T-helper 2 cell treated with Interferon-gamma antibody and Interleukin-4, amounts not matched to agents 5 μg/mL and 100 μg/mL, for 36 hours (primary cell): ENCODE measurements at regions not wholly inside any gene's neighbourhood (a gene's known extent, or its start where the extent isn't known, plus 50 kb on each side); places are given as distances from the start of the nearest gene placed in this dataset.

Source experiments
- DNase-seq: peaks from one replicate; pipeline ENCODE4 v3.0.0; 2021; ENCODE audit warnings: low spot score
- H3K27ac Mint-ChIP-seq: one replicate; pipeline ENCODE4 v1.8.0; 2021; ENCODE audit warnings: mild to moderate bottlenecking, mixed read lengths
- H3K27me3 Mint-ChIP-seq: one replicate; pipeline ENCODE4 v1.8.0; 2021; ENCODE audit warnings: low read depth, mixed read lengths
- H3K36me3 Mint-ChIP-seq: one replicate; pipeline ENCODE4 v1.8.0; 2021; ENCODE audit warnings: low read depth, mixed read lengths
- H3K4me1 Mint-ChIP-seq: one replicate; pipeline ENCODE4 v1.8.0; 2021; ENCODE audit warnings: low read depth, mixed read lengths
- H3K4me3 Mint-ChIP-seq: one replicate; pipeline ENCODE4 v1.8.0; 2022; ENCODE audit warnings: mild to moderate bottlenecking, moderate library complexity, mixed read lengths
- H3K9me3 Mint-ChIP-seq: one replicate; pipeline ENCODE4 v1.8.0; 2021; ENCODE audit warnings: mixed read lengths

DNA sequence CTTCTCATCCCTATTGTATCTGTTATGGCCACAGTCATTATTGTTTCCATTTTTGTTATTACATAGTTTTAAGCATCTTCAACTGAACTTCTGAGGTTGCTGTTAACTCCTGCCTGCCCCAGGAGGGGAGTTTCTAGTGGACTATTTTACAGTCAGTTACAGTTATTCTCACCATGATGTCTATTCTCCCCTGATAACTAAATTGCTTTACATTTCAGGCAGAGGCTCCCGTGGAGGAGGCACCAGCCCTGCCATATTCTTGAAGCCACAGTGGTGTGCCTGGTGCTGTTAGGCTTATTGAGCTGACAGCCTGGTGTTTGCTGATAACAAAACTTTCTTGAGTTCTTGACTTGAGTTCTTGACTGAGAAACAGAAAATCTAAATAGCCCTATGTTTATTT lies 256.4 kb downstream of the TFCP2L1 start:
- no peaks in the 10 kb centered on the region for H3K36me3 Mint-ChIP-seq
- H3K4me1 Mint-ChIP-seq, result no peaks in the 10 kb centered on the region
- peaks cover 4% of the 10 kb centered on the region for H3K27me3 Mint-ChIP-seq
- no peak overlapping the region for H3K27ac Mint-ChIP-seq
- DNase-seq, result no peak
- no peaks in the 10 kb centered on the region for H3K9me3 Mint-ChIP-seq
- no peak overlapping the region for H3K4me3 Mint-ChIP-seq

DNA sequence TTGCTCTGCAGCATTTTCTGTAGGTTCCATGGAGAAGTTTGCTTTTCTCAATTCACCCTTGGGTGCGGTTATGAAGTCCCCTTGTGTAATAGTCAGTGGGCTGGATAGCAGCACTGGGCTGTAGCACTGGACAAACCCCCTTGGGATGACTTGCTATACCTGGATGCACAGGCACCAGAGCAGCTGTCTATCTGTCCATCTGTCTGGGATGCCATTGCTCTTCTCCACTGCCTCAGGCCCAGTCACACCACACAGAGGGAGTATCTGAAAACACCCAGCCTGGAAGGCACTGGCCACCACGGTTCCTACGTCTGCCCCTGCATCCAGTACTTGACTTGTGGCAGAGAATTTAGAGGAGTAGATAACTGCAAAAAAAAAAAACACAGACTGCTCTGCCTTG lies 254.5 kb downstream of the TFCP2L1 start:
- Mint-ChIP-seq H3K27ac (no peak overlapping the region), H3K9me3 (no peaks in the 10 kb centered on the region), H3K4me3 (no peak overlapping the region), H3K27me3 (peaks cover 4% of the 10 kb centered on the region), H3K4me1 (no peaks in the 10 kb centered on the region), H3K36me3 (no peaks in the 10 kb centered on the region)
- DNase-seq, result no peak

DNA sequence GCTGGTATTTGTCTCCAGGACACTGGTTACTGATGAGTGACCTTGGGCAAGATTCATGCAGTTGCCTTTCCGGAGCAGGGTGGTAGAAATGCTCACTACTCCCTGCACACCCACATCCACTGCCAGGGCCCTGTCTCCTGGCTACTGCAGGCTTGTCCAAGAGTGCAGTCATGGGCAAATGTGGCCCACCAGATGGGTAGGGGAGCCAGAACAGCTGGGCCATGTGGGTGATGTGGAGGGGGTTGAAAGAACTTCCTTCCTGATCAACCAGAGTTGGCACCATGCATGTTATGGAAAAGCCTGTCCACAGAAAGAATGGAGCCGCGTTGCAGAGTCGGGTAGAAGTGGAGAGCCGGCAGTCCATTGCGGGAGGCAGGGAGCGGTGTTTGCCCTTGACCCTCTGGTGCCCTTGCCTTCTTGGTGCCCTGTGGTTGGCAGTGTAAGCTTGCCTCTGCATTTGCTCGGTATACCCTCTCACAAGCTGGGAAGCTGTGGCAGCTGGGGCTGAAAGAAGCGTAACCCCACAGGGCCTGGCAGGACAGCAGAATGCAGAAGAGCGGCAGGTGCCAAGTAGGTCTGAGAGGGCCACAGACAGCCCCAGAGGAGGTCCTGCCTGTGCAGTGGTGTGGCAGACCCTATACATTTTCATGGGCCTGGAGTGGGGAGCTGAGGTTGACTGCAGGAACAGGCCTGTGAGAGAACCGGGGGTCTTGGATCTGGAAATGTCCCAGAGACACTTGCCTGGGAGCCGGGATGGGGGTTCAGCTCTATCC lies 253.2 kb downstream of the TFCP2L1 start:
- peaks cover 7% of the 10 kb centered on the region for H3K27me3 Mint-ChIP-seq
- no peak overlapping the region for H3K4me3 Mint-ChIP-seq
- no peak for DNase-seq
- H3K36me3 Mint-ChIP-seq, result no peaks in the 10 kb centered on the region
- H3K4me1 Mint-ChIP-seq, result no peaks in the 10 kb centered on the region
- H3K9me3 Mint-ChIP-seq, result no peaks in the 10 kb centered on the region
- H3K27ac Mint-ChIP-seq, result no peak overlapping the region

DNA sequence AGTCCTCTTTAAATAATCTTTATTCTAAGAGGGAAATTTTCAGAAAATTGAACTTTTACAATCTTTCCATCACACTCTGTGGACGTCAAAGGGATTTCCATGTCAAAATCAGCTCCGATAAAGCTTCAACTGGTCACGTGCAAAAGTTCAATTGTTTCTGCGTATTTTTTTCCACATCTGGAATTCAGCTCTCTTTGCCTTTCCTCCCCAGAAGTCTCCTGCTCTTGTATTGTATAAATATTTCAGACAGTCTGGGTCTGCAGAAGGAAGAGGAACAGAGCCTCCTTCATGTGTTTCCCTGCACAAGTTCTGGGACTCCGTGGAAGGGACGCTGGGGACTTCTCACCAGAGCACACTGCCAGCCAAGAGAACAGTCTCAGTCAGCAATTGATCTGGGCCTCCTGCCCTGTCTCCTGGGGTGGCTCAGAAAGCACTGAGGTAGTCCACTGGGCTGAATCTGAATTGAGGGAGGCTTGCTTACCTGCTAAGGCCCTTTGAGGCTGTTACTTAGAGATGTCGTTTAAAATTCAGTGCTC lies 251.5 kb downstream of the TFCP2L1 start:
- H3K27me3 Mint-ChIP-seq, result peaks cover 7% of the 10 kb centered on the region
- H3K9me3 Mint-ChIP-seq, result no peaks in the 10 kb centered on the region
- H3K27ac Mint-ChIP-seq, result no peak overlapping the region
- H3K4me3 Mint-ChIP-seq, result no peak overlapping the region
- no peaks in the 10 kb centered on the region for H3K36me3 Mint-ChIP-seq
- no peak for DNase-seq
- no peaks in the 10 kb centered on the region for H3K4me1 Mint-ChIP-seq

DNA sequence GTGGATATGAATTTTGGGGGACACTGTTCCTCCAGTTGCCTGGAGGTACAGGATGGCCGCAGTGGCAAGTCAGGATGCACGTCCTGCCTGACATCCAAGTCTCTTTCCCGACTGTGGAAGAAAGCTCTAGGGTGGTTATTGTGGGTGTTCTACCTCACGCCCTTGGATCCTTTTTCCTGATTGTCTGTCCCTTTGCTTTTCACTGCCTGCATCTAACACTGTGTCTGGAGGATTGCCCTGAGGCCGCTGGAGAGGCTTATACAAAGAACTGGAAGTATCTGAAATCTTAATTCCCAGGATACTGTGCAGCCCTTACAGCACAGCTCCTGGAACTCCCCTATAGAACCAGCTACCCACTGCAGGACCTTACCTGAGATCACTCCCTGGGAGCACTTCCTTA lies 250.5 kb downstream of the TFCP2L1 start:
- H3K4me1 Mint-ChIP-seq, result no peaks in the 10 kb centered on the region
- H3K27ac Mint-ChIP-seq, result no peak overlapping the region
- H3K36me3 Mint-ChIP-seq, result no peaks in the 10 kb centered on the region
- DNase-seq, result no peak
- H3K4me3 Mint-ChIP-seq, result no peak overlapping the region
- H3K27me3 Mint-ChIP-seq, result peaks cover 7% of the 10 kb centered on the region
- no peaks in the 10 kb centered on the region for H3K9me3 Mint-ChIP-seq

DNA sequence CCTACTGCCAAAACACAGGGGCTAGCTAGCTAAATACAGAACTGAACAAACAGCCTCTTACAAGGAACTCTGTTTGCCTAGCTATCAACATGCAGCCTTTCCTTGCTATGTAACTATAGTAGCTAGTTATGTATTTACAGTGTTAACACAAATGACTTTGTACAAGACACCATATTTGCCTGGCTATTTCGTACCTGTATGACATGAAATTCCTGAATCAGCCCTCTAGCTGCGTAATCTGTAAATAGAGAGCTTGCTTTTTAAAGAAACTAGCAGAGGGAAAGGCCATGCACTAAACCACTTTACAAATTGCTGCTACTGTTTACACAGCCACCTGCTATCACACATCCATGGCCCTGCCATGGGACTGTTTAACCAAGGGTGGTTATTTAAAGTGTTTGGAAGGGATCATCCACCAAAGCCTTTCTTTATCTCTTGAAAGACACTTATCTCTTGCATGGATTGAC lies 248.7 kb downstream of the TFCP2L1 start:
- no peaks in the 10 kb centered on the region for H3K9me3 Mint-ChIP-seq
- H3K4me3 Mint-ChIP-seq, result no peak overlapping the region
- H3K27ac Mint-ChIP-seq, result no peak overlapping the region
- peaks cover 3% of the 10 kb centered on the region for H3K27me3 Mint-ChIP-seq
- no peak for DNase-seq
- H3K4me1 Mint-ChIP-seq, result no peaks in the 10 kb centered on the region
- H3K36me3 Mint-ChIP-seq, result no peaks in the 10 kb centered on the region

DNA sequence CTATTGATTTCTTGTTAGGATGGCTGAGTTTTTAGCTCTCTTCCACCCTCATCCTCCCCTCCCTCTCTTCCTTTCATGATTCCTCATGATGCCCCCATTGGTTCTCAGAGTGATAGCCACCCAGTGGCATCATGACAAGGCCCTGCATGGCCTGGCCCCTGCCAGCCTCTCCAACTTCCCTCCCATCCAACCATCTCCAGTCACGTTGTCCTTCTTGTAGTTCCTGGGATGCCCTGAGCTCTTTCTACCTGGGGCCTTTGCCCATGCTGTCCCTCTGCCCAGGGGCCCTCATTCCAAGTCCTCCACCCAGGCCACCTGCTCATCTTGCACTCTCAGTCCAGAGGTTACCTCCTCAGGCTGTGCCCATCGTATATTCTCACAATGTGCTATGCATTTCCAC lies 247.5 kb downstream of the TFCP2L1 start:
- H3K4me1 Mint-ChIP-seq, result no peaks in the 10 kb centered on the region
- H3K27ac Mint-ChIP-seq, result no peak overlapping the region
- no peaks in the 10 kb centered on the region for H3K9me3 Mint-ChIP-seq
- H3K36me3 Mint-ChIP-seq, result no peaks in the 10 kb centered on the region
- H3K27me3 Mint-ChIP-seq, result peaks cover 3% of the 10 kb centered on the region
- no peak for DNase-seq
- H3K4me3 Mint-ChIP-seq, result no peak overlapping the region

DNA sequence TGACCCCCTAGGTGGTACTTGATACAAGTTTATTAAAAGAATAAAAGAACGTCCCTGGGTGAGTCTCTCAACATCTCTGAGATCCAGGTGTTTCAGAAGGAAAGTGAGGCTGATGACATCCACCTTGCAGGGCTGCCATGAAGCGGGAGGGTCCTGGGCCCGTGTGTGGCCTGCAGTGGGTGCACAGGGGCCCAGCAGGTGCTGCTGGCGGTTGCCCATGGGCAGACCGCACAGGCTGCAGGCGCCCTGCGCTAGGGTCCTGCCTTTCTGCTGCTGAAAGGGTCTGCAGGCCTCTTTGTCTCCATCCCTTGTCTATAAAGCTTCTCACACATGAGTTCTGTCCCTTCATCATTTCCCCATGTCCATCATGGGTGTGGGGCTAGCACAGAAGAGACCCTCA lies 247.0 kb downstream of the TFCP2L1 start:
- Mint-ChIP-seq H3K36me3 (no peaks in the 10 kb centered on the region), H3K9me3 (no peaks in the 10 kb centered on the region), H3K27ac (no peak overlapping the region), H3K4me1 (no peaks in the 10 kb centered on the region), H3K27me3 (peaks cover 3% of the 10 kb centered on the region), H3K4me3 (no peak overlapping the region)
- no peak for DNase-seq

DNA sequence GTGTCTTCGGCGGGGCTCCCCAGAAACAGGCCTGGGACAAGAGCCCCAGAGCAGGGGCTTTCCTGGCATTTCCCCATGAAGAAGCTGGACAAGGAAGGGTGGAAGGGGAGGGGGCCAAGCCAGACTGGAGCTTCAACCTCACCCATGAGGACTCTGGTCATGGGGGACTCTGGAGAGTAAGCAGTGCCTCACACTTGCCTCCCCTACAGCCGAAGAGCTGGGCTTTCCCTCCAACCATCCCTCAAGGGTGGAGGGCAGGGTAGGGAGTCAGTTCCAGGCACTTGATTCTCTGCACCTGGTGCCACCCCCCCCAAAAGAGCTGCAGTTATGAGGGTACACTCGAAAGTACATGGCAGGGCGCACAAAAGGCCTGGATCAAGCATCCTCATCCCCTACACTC lies 246.6 kb downstream of the TFCP2L1 start:
- no peaks in the 10 kb centered on the region for H3K36me3 Mint-ChIP-seq
- H3K9me3 Mint-ChIP-seq, result no peaks in the 10 kb centered on the region
- H3K4me3 Mint-ChIP-seq, result no peak overlapping the region
- H3K4me1 Mint-ChIP-seq, result no peaks in the 10 kb centered on the region
- DNase-seq, result no peak
- H3K27me3 Mint-ChIP-seq, result peaks cover 3% of the 10 kb centered on the region
- H3K27ac Mint-ChIP-seq, result no peak overlapping the region

DNA sequence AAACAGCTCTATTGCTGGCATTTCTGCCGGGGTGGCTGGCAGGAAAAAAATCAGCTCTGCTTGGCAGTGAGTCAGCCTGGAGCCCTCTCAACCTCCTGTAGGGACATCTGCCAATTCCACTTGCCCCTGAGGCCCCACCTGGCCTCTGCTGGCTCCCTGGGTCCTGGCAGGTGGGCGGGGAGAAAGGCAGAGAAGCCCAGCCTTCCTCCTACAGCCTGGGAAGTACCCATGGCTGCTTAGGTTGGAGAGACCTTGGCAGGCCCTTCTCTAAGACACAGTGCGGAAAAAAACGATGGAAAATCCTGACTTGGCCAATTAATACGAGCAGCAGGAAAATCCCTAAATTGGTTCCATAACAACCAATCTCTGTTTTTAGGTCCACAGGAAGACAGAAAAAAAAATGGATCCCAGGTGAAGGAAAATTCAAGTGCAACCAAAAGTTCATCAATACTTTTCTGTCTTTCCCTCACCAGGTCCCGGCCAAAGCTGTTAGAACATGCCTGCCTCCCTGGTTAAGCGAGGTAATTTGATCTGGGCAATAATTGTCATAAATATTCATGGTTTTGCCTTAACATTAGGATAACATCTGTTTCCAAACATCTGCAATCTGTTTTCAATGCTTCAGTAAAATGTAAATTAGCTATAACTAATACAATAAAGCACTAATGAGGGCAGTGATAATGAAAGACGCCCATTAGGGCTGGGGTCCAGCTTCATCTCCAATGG lies 245.9 kb downstream of the TFCP2L1 start:
- H3K4me3 Mint-ChIP-seq, result no peak overlapping the region
- no peaks in the 10 kb centered on the region for H3K9me3 Mint-ChIP-seq
- no peak for DNase-seq
- H3K27ac Mint-ChIP-seq, result no peak overlapping the region
- no peaks in the 10 kb centered on the region for H3K36me3 Mint-ChIP-seq
- peaks cover 3% of the 10 kb centered on the region for H3K27me3 Mint-ChIP-seq
- no peaks in the 10 kb centered on the region for H3K4me1 Mint-ChIP-seq

DNA sequence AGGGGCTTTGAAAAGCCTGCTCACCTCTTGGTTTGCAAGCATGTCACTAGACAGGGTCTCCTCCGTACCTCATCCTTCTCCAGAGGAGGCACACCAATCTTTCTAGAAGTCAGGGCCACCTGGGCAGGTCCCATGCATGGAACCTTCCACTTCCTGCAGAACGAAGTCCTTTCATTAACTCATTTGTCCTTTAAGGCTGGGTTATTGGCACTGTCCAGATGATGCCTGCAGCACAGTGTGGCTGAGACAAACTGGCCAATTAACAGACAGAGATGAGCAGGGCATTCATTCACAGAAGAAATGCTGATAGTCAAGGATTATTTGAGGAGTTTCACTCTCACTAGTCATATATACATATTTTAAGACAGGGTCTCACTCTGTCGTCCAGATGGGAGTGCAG lies 245.3 kb downstream of the TFCP2L1 start:
- peaks cover 3% of the 10 kb centered on the region for H3K27me3 Mint-ChIP-seq
- H3K36me3 Mint-ChIP-seq, result no peaks in the 10 kb centered on the region
- H3K4me3 Mint-ChIP-seq, result no peak overlapping the region
- H3K9me3 Mint-ChIP-seq, result no peaks in the 10 kb centered on the region
- no peak overlapping the region for H3K27ac Mint-ChIP-seq
- no peak for DNase-seq
- no peaks in the 10 kb centered on the region for H3K4me1 Mint-ChIP-seq

DNA sequence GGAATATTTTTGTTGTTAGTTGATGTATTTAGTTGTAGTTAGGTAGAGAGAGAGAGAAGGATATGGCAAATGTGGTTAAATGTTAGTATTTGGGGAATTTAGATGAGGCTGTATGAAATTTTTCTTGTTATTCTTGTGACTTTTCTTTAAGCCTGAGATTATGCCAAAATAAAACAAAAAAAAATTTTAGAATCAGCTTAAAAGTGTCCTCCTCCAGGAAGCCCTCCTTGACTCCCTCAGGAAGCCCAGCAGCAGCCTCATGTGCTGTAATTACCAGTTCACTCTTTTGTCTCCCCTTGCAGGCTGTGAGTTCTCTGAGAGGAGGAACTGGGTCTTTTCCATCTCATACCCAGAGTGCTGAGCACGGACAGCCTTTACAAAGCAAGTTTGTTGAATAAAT lies 243.5 kb downstream of the TFCP2L1 start:
- no peak overlapping the region for H3K27ac Mint-ChIP-seq
- H3K27me3 Mint-ChIP-seq, result no peaks in the 10 kb centered on the region
- H3K9me3 Mint-ChIP-seq, result no peaks in the 10 kb centered on the region
- no peaks in the 10 kb centered on the region for H3K4me1 Mint-ChIP-seq
- no peaks in the 10 kb centered on the region for H3K36me3 Mint-ChIP-seq
- no peak for DNase-seq
- H3K4me3 Mint-ChIP-seq, result no peak overlapping the region

DNA sequence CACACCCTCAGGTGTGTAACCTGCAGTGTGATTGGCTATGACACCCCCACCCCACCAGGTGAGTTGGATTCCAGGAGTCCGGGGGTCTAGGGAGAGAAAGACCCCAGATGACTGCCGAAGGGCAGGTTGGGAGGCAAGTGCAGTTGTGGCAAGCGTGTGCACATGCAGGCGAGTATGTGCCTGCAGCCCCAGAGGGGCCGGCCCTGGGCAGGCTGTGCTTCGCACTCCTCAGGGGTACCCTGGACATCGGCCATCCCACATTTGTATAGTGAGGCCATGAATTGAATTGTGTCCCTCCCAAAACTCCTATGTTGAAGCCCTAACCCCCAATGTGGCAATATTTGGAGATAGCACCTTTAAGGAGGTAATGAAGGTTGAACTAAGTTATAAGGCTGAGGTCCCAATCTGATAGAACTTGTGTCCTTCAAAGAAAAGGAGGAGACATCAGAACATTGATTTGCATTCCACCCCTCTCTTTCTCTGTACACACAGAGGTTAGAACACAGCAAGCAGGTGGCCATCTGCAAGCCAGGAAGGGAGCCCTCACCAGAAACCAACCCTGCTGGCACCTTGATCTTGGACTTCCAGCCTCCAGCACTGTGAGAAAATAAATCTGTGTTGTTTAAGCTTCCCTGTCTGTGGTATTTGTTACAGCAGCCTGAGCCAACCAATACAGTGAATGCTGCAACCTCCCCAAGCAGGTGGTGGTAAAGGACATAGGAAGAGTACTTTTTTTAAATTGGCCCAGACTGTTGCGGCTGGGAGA lies 241.8 kb downstream of the TFCP2L1 start:
- no peak for DNase-seq
- Mint-ChIP-seq H3K4me3 (no peak overlapping the region), H3K27me3 (no peaks in the 10 kb centered on the region), H3K27ac (no peak overlapping the region), H3K4me1 (no peaks in the 10 kb centered on the region), H3K36me3 (no peaks in the 10 kb centered on the region), H3K9me3 (no peaks in the 10 kb centered on the region)

DNA sequence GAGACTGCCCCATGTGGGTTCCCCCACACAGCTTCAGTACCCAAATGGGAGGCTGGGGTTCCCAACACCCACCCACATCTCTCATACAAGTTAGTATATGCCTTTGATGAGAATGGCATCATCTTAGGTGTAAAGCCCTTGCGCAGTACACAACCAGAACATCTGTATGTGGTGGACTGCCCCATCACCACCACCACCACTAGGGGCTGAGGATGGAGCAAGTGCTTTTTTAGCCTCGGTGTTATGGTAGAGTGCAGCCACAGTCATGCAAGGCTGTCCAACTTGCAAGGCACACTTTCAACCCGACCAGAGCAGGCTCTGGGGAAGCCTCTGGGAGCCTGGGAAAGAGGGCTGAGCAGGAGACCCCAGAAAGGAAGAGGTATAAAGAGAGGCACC lies 241.2 kb downstream of the TFCP2L1 start:
- no peak for DNase-seq
- Mint-ChIP-seq H3K9me3 (no peaks in the 10 kb centered on the region), H3K4me3 (no peak overlapping the region), H3K36me3 (no peaks in the 10 kb centered on the region), H3K4me1 (no peaks in the 10 kb centered on the region), H3K27ac (no peak overlapping the region), H3K27me3 (no peaks in the 10 kb centered on the region)
